DMS153 (cell line): ENCODE measurements at regions not wholly inside any gene's neighbourhood (a gene's known extent, or its start where the extent isn't known, plus 50 kb on each side); places are given as distances from the start of the nearest gene placed in this dataset.
"Not testable (repeated sequence)": the region's sequence is repeated elsewhere in the genome, so short reads cannot be mapped to it uniquely, and the experiment has no call there.

Experiments used
- DNase-seq: peaks from one replicate; lab custom pipeline; 2025; lab: John Stamatoyannopoulos, UW

GRCh38 chrX:11836284-11836683 lies 78.2 kb downstream of the MSL3 start:
- no peak for DNase-seq

- no peak for DNase-seq
These were observed 79.4 kb downstream of the MSL3 start for GRCh38 chrX:11837437-11837836.

GRCh38 chrX:11864171-11864570 lies 106.1 kb downstream of the MSL3 start:
- DNase-seq = no peak

GRCh38 chrX:11867610-11868345 lies 109.7 kb downstream of the MSL3 start:
- DNase-seq = no peak

- DNase-seq = no peak
These were observed 112.8 kb downstream of the MSL3 start for GRCh38 chrX:11870789-11871188.

GRCh38 chrX:11881485-11882170 lies 123.6 kb downstream of the MSL3 start:
- DNase-seq = no peak

GRCh38 chrX:11886745-11887144 lies 128.7 kb downstream of the MSL3 start:
- DNase-seq = no peak

GRCh38 chrX:11887175-11887574 lies 129.1 kb downstream of the MSL3 start:
- no peak for DNase-seq

GRCh38 chrX:11888421-11888820 lies 130.4 kb downstream of the MSL3 start:
- no peak for DNase-seq

- DNase-seq = no peak
These were observed 131.8 kb downstream of the MSL3 start for GRCh38 chrX:11889791-11890190.

GRCh38 chrX:11890836-11891514 lies 132.9 kb downstream of the MSL3 start:
- DNase-seq = no peak

GRCh38 chrX:11893933-11894710 lies 136.1 kb downstream of the MSL3 start:
- no peak for DNase-seq

- no peak for DNase-seq
These were observed 141.1 kb downstream of the MSL3 start for GRCh38 chrX:11899091-11899490.

- DNase-seq = not testable (repeated sequence)
These were observed 147.9 kb downstream of the MSL3 start for GRCh38 chrX:11905933-11906332.

- no peak for DNase-seq
These were observed 150.3 kb downstream of the MSL3 start for GRCh38 chrX:11908371-11908770.

- no peak for DNase-seq
These were observed 155.0 kb downstream of the MSL3 start for GRCh38 chrX:11913001-11913400.

GRCh38 chrX:11929476-11929875 lies 171.4 kb downstream of the MSL3 start:
- no peak for DNase-seq

- no peak for DNase-seq
These were observed 174.4 kb downstream of the MSL3 start for GRCh38 chrX:11932423-11932822.

GRCh38 chrX:11934089-11934488 lies 176.1 kb downstream of the MSL3 start:
- DNase-seq = no peak

GRCh38 chrX:11941571-11941970 lies 183.5 kb downstream of the MSL3 start:
- DNase-seq = no peak

- DNase-seq = peak; percentile 26
These were observed 186.5 kb downstream of the MSL3 start for GRCh38 chrX:11944501-11944900.

GRCh38 chrX:11949291-11949690 lies 189.0 kb upstream of the FRMPD4 start:
- no peak for DNase-seq
